HepG2 (cell line): ENCODE measurements at regions not wholly inside any gene's neighbourhood (a gene's known extent, or its start where the extent isn't known, plus 50 kb on each side); places are given as distances from the start of the nearest gene placed in this dataset.

Experiments
- CHD2 ChIP-seq: IDR thresholded peaks from 2 replicates; pipeline ENCODE4 v1.6.1; 2011; ENCODE audit warnings: low read depth, low read length, improper control_type of control experiment
- ELF1 ChIP-seq: sonication (generic); formaldehyde crosslinking; IDR thresholded peaks from 2 replicates; pipeline ENCODE4 v1.4.0; 2020; ENCODE audit warnings: missing genetic modification reagents
- FOXP1 ChIP-seq, 2 experiments: fragments of 450-650 bp in 1 of 2; IDR thresholded peaks; 2 replicates each; pipeline ENCODE4 v1.6.1; 2017 to 2018; ENCODE audit warnings: antibody characterized with exemption in 1 of 2
- GFI1 ChIP-seq: sonication (generic); formaldehyde crosslinking; IDR thresholded peaks from 2 replicates; pipeline ENCODE4 v1.5.0; 2020; ENCODE audit warnings: missing genetic modification reagents, mild to moderate bottlenecking, borderline replicate concordance
- GTF2F1 ChIP-seq: fragments of 150-350 bp; IDR thresholded peaks from 2 replicates; pipeline ENCODE4 v1.6.1; 2014; ENCODE audit warnings: low read length
- HES4 ChIP-seq: sonication (generic); formaldehyde crosslinking; IDR thresholded peaks from 2 replicates; pipeline ENCODE4 v1.9.0; 2021; ENCODE audit warnings: mild to moderate bottlenecking, missing genetic modification reagents, borderline replicate concordance
- JDP2 ChIP-seq: sonication (generic); formaldehyde crosslinking; IDR thresholded peaks from 2 replicates; pipeline ENCODE4 v1.8.1; 2022; ENCODE audit warnings: missing genetic modification reagents, borderline replicate concordance
- PAXIP1 ChIP-seq: sonication (generic); formaldehyde crosslinking; conservative IDR thresholded peaks from 2 replicates; pipeline ENCODE4 v1.4.0; 2020; ENCODE audit warnings: mild to moderate bottlenecking, missing genetic modification reagents, moderate library complexity
- RFX5 ChIP-seq: IDR thresholded peaks from 2 replicates; pipeline ENCODE4 v1.6.1; 2011; ENCODE audit warnings: low read depth, low read length, improper control_type of control experiment
- TAF15 ChIP-seq: fragments of 200-400 bp; formaldehyde crosslinking; IDR thresholded peaks from one replicate; pipeline ENCODE4 v1.6.1; 2018; ENCODE audit warnings: mild to moderate bottlenecking, low read depth, low read length; ENCODE audit not compliant: poor library complexity, severe bottlenecking
- U2AF2 ChIP-seq: fragments of 200-400 bp; formaldehyde crosslinking; IDR thresholded peaks from 2 replicates; pipeline ENCODE4 v1.6.1; 2017; ENCODE audit warnings: low read depth, mild to moderate bottlenecking, low read length
- ZBTB26 ChIP-seq: IDR thresholded peaks from 2 replicates; pipeline ENCODE4 v1.6.1; 2016; ENCODE audit warnings: missing compliant biosample characterization, missing genetic modification reagents, borderline replicate concordance
- ZFP36L2 ChIP-seq: sonication (generic); formaldehyde crosslinking; IDR thresholded peaks from 2 replicates; pipeline ENCODE4 v1.4.0; 2020; ENCODE audit warnings: missing genetic modification reagents
- ZNF567 ChIP-seq: sonication (generic); formaldehyde crosslinking; IDR thresholded peaks from 2 replicates; pipeline ENCODE4 v1.8.1; 2023; ENCODE audit warnings: mild to moderate bottlenecking, missing genetic modification reagents, borderline replicate concordance
- ZNF792 ChIP-seq: IDR thresholded peaks from 2 replicates; pipeline ENCODE4 v1.6.1; 2016
- TF ChIP-seq, protein P1 (sequence below): sonication (generic); formaldehyde crosslinking; conservative IDR thresholded peaks from 2 replicates; pipeline ENCODE4 v1.4.0; 2020; ENCODE audit warnings: missing genetic modification reagents
- TF ChIP-seq, protein P2 (sequence below): sonication (generic); formaldehyde crosslinking; IDR thresholded peaks from 2 replicates; pipeline ENCODE4 v1.4.0; 2020; ENCODE audit warnings: missing genetic modification reagents; ENCODE audit errors: not compliant biosample characterization
- TF ChIP-seq, protein P3 (sequence below): IDR thresholded peaks from 2 replicates; pipeline ENCODE4 v1.6.1; 2016; ENCODE audit warnings: mild to moderate bottlenecking
- TF ChIP-seq, protein P4 (sequence below): sonication (generic); formaldehyde crosslinking; IDR thresholded peaks from 2 replicates; pipeline ENCODE4 v1.8.1; 2023; ENCODE audit warnings: mild to moderate bottlenecking, inconsistent platforms, moderate library complexity, missing genetic modification reagents, borderline replicate concordance

- no peak; the same call in 1 of the 2 replicates for TF ChIP-seq ZBTB26 (CRISPR knock-in tag)
- no peak for TF ChIP-seq CHD2
- TF ChIP-seq ELF1: peak; percentile 64; the same call in 1 of the 2 replicates
- TF ChIP-seq, protein P1, sequence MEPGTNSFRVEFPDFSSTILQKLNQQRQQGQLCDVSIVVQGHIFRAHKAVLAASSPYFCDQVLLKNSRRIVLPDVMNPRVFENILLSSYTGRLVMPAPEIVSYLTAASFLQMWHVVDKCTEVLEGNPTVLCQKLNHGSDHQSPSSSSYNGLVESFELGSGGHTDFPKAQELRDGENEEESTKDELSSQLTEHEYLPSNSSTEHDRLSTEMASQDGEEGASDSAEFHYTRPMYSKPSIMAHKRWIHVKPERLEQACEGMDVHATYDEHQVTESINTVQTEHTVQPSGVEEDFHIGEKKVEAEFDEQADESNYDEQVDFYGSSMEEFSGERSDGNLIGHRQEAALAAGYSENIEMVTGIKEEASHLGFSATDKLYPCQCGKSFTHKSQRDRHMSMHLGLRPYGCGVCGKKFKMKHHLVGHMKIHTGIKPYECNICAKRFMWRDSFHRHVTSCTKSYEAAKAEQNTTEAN (CRISPR knock-in tag): peak; percentile 70; the same call in 1 of the 2 replicates
- TF ChIP-seq GTF2F1: no peak
- peak; percentile 73; the same call in 1 of the 2 replicates for TF ChIP-seq ZNF792 (CRISPR knock-in tag)
- peak; percentile 70; the same call in 1 of the 2 replicates for TF ChIP-seq GFI1
- TF ChIP-seq TAF15: peak; percentile 25
- peak; percentile 62 for TF ChIP-seq RFX5
- TF ChIP-seq, protein P2, sequence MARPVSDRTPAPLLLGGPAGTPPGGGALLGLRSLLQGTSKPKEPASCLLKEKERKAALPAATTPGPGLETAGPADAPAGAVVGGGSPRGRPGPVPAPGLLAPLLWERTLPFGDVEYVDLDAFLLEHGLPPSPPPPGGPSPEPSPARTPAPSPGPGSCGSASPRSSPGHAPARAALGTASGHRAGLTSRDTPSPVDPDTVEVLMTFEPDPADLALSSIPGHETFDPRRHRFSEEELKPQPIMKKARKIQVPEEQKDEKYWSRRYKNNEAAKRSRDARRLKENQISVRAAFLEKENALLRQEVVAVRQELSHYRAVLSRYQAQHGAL (CRISPR knock-in tag): no peak
- TF ChIP-seq HES4: no peak; the same call in 1 of the 2 replicates
- peak; percentile 42; the same call in 1 of the 2 replicates for TF ChIP-seq PAXIP1 (CRISPR knock-in tag)
- TF ChIP-seq JDP2 (CRISPR knock-in tag): no peak
- TF ChIP-seq, protein P3, sequence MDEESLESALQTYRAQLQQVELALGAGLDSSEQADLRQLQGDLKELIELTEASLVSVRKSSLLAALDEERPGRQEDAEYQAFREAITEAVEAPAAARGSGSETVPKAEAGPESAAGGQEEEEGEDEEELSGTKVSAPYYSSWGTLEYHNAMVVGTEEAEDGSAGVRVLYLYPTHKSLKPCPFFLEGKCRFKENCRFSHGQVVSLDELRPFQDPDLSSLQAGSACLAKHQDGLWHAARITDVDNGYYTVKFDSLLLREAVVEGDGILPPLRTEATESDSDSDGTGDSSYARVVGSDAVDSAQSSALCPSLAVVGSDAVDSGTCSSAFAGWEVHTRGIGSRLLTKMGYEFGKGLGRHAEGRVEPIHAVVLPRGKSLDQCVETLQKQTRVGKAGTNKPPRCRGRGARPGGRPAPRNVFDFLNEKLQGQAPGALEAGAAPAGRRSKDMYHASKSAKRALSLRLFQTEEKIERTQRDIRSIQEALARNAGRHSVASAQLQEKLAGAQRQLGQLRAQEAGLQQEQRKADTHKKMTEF (CRISPR knock-in tag): peak; percentile 56; the same call in 1 of the 2 replicates
- TF ChIP-seq, protein P4, sequence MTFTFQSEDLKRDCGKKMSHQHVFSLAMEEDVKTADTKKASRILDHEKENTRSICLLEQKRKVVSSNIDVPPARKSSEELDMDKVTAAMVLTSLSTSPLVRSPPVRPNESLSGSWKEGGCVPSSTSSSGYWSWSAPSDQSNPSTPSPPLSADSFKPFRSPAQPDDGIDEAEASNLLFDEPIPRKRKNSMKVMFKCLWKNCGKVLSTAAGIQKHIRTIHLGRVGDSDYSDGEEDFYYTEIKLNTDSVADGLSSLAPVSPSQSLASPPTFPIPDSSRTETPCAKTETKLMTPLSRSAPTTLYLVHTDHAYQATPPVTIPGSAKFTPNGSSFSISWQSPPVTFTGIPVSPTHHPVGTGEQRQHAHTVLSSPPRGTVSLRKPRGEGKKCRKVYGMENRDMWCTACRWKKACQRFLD (CRISPR knock-in tag): peak; percentile 67; the same call in 1 of the 2 replicates
- TF ChIP-seq ZFP36L2 (CRISPR knock-in tag): no peak
- no peak for TF ChIP-seq FOXP1 (IDR thresholded peaks at IDR 0.05)
- peak; percentile 36; the same call in 1 of the 2 replicates for TF ChIP-seq FOXP1 (CRISPR knock-in tag; IDR thresholded peaks at IDR 0.05)
- no peak for TF ChIP-seq ZNF567 (CRISPR knock-in tag)
- TF ChIP-seq U2AF2: no peak
Measured at GRCh38 chr2:61764035-61764800, 89.6 kb downstream of the FAM161A start (continued).
